Esophagus muscularis mucosa (tissue), 3 donors: ENCODE measurements at regions not wholly inside any gene's neighbourhood (a gene's known extent, or its start where the extent isn't known, plus 50 kb on each side); places are given as distances from the start of the nearest gene placed in this dataset.

Experiments used
- CTCF ChIP-seq, 3 experiments: fragments of 200-600 bp in 2 of 3; fragments of 450-650 bp in 1 of 3; sonication (generic) in 2 of 3; IDR thresholded peaks; one replicate each; pipeline ENCODE4 v1.5.1; 2017 to 2019; ENCODE audit warnings: antibody characterized with exemption in 3 of 3, mild to moderate bottlenecking in 2 of 3, moderate library complexity in 1 of 3
- POLR2A ChIP-seq: fragments of 450-650 bp; IDR thresholded peaks from one replicate; pipeline ENCODE4 v1.6.1; 2017; ENCODE audit warnings: antibody characterized with exemption, moderate library complexity, mild to moderate bottlenecking, low read depth
- POLR2AphosphoS5 ChIP-seq, 2 donors: sonication (generic); formaldehyde crosslinking; IDR thresholded peaks; one replicate each; pipeline ENCODE4 v1.6.1; 2017; ENCODE audit warnings: antibody characterized with exemption in 2 of 2

- TF ChIP-seq CTCF (IDR thresholded peaks at IDR 0.05) (no peak), POLR2AphosphoS5 (IDR thresholded peaks at IDR 0.05) (no peak), POLR2A (no peak)
Observed at GRCh38 chr5:135183464-135183863, 149.4 kb upstream of the PITX1 start.
